Bronchial epithelial cell (primary cell): ENCODE measurements at regions not wholly inside any gene's neighbourhood (a gene's known extent, or its start where the extent isn't known, plus 50 kb on each side); places are given as distances from the start of the nearest gene placed in this dataset.
A peak's percentile ranks its signal among the peaks of the same experiment; 100 is the strongest.

Experiments used
- DNase-seq: peaks from one replicate; pipeline ENCODE4 v3.0.0-alpha.2; 2010; ENCODE audit warnings: low read depth
- FAIRE-seq: peaks from 2 replicates; lab custom pipeline; 2011; peaks lifted over from hg19 to GRCh38; lab: Jason Lieb, UNC
- H3K27me3 ChIP-seq: 2 replicates; pipeline ENCODE4 v1.5.1; 2011; ENCODE audit warnings: low read length; ENCODE audit not compliant: control insufficient read depth, insufficient read depth
- H3K36me3 ChIP-seq: 2 replicates; pipeline ENCODE4 v1.5.1; 2011; ENCODE audit warnings: low read length; ENCODE audit not compliant: control insufficient read depth, insufficient read depth
- H3K4me3 ChIP-seq: 2 replicates; pipeline ENCODE4 v1.5.1; 2011; ENCODE audit warnings: mild to moderate bottlenecking, low read depth, low read length, control low read depth
- CTCF ChIP-seq: IDR thresholded peaks from 2 replicates; pipeline ENCODE4 v1.5.1; 2011; ENCODE audit warnings: mild to moderate bottlenecking, moderate library complexity, low read length, control low read depth, inconsistent platforms; ENCODE audit not compliant: insufficient read depth, severe bottlenecking

- FAIRE-seq: no peak
- H3K27me3 ChIP-seq: no peaks in the 10 kb centered on the region
Measured at GRCh38 chr12:104895415-104895814, 62.7 kb downstream of the SLC41A2 start.

GRCh38 chr12:104890476-104891096, 67.5 kb downstream of the SLC41A2 start:
- DNase-seq (peak; percentile 28), FAIRE-seq (no peak)
- Histone ChIP-seq H3K4me3 (no peak overlapping the region), H3K36me3 (no peaks in the 10 kb centered on the region), H3K27me3 (no peaks in the 10 kb centered on the region)
- TF ChIP-seq CTCF: no peak

More at GRCh38 chr12:104895415-104895814, 62.7 kb downstream of the SLC41A2 start:
- TF ChIP-seq CTCF: no peak
- no peak for DNase-seq
- no peaks in the 10 kb centered on the region for H3K36me3 ChIP-seq
- H3K4me3 ChIP-seq: no peak overlapping the region

- DNase-seq (no peak), FAIRE-seq (no peak)
- no peaks in the 10 kb centered on the region for H3K27me3 ChIP-seq
- no peaks in the 10 kb centered on the region for H3K36me3 ChIP-seq
- no peak overlapping the region for H3K4me3 ChIP-seq
- no peak for TF ChIP-seq CTCF
Measured at GRCh38 chr12:104889735-104890134, 68.4 kb downstream of the SLC41A2 start.

- no peak for TF ChIP-seq CTCF
- no peaks in the 10 kb centered on the region for H3K36me3 ChIP-seq
- FAIRE-seq (no peak), DNase-seq (no peak)
- H3K27me3 ChIP-seq: no peaks in the 10 kb centered on the region
- H3K4me3 ChIP-seq: no peak overlapping the region
Measured at GRCh38 chr12:104888892-104889291, 69.2 kb downstream of the SLC41A2 start.

GRCh38 chr12:104888481-104888880, 69.6 kb downstream of the SLC41A2 start:
- Histone ChIP-seq H3K36me3 (no peaks in the 10 kb centered on the region), H3K27me3 (no peaks in the 10 kb centered on the region), H3K4me3 (no peak overlapping the region)
- TF ChIP-seq CTCF: no peak
- no peak for FAIRE-seq
- DNase-seq: no peak

GRCh38 chr12:104887452-104887851, 70.6 kb downstream of the SLC41A2 start:
- DNase-seq (no peak), FAIRE-seq (no peak)
- H3K27me3 ChIP-seq: no peaks in the 10 kb centered on the region
- no peak for TF ChIP-seq CTCF
- H3K36me3 ChIP-seq: no peaks in the 10 kb centered on the region
- H3K4me3 ChIP-seq: no peak overlapping the region
